GM19397 (cell line): ENCODE measurements at regions not wholly inside any gene's neighbourhood (a gene's known extent, or its start where the extent isn't known, plus 50 kb on each side); places are given as distances from the start of the nearest gene placed in this dataset.
"Not testable (repeated sequence)": the region's sequence is repeated elsewhere in the genome, so short reads cannot be mapped to it uniquely, and the experiment has no call there.

Experiments
- ATAC-seq: cut with Tn5 transposase; IDR thresholded peaks from one replicate; pipeline ENCODE4 v1.9.1; 2021; ENCODE audit warnings: mild to moderate bottlenecking, moderate library complexity; ENCODE audit not compliant: unreplicated experiment

GRCh38 chr12:13924286-13924685 lies 57.1 kb downstream of the GRIN2B start:
- ATAC-seq: no peak

- ATAC-seq: no peak
These were observed 62.5 kb downstream of the GRIN2B start for GRCh38 chr12:13918897-13919296.

GRCh38 chr12:13915096-13915495 lies 66.3 kb downstream of the GRIN2B start:
- ATAC-seq: no peak

GRCh38 chr12:13913371-13913770 lies 68.0 kb downstream of the GRIN2B start:
- ATAC-seq: no peak

- ATAC-seq: no peak
These were observed 69.4 kb downstream of the GRIN2B start for GRCh38 chr12:13911756-13912554.

- no peak for ATAC-seq
These were observed 75.6 kb downstream of the GRIN2B start for GRCh38 chr12:13905794-13906193.

- ATAC-seq: no peak
These were observed 80.7 kb downstream of the GRIN2B start for GRCh38 chr12:13900718-13901117.

- ATAC-seq: not testable (repeated sequence)
These were observed 83.0 kb downstream of the GRIN2B start for GRCh38 chr12:13898387-13898786.

GRCh38 chr12:13897811-13898210 lies 83.6 kb downstream of the GRIN2B start:
- ATAC-seq: no peak

GRCh38 chr12:13896063-13896626 lies 85.3 kb downstream of the GRIN2B start:
- ATAC-seq: no peak

GRCh38 chr12:13891902-13892301 lies 89.5 kb downstream of the GRIN2B start:
- ATAC-seq: no peak

GRCh38 chr12:13890943-13891342 lies 90.5 kb downstream of the GRIN2B start:
- no peak for ATAC-seq

- no peak for ATAC-seq
These were observed 93.5 kb downstream of the GRIN2B start for GRCh38 chr12:13887779-13888388.

GRCh38 chr12:13882176-13882575 lies 99.2 kb downstream of the GRIN2B start:
- ATAC-seq: no peak

GRCh38 chr12:13880613-13881012 lies 100.8 kb downstream of the GRIN2B start:
- no peak for ATAC-seq

GRCh38 chr12:13875744-13876143 lies 105.7 kb downstream of the GRIN2B start:
- no peak for ATAC-seq

- ATAC-seq: no peak
These were observed 111.1 kb downstream of the GRIN2B start for GRCh38 chr12:13870255-13870654.

- ATAC-seq: peak; percentile 77
These were observed 117.2 kb downstream of the GRIN2B start for GRCh38 chr12:13864081-13864673.

GRCh38 chr12:13857750-13858149 lies 123.7 kb downstream of the GRIN2B start:
- ATAC-seq: no peak

GRCh38 chr12:13853471-13853870 lies 127.9 kb downstream of the GRIN2B start:
- ATAC-seq: no peak

GRCh38 chr12:13851828-13852227 lies 129.6 kb downstream of the GRIN2B start:
- ATAC-seq: no peak

- no peak for ATAC-seq
These were observed 131.9 kb downstream of the GRIN2B start for GRCh38 chr12:13849456-13849855.
